LNCAP (cell line): ENCODE measurements at regions not wholly inside any gene's neighbourhood (a gene's known extent, or its start where the extent isn't known, plus 50 kb on each side); places are given as distances from the start of the nearest gene placed in this dataset.

Experiments
- CTCF ChIP-seq: fragments of 450-650 bp; IDR thresholded peaks from 2 replicates; pipeline ENCODE4 v1.5.1; 2017; ENCODE audit warnings: mild to moderate bottlenecking

- TF ChIP-seq CTCF = no peak
These were observed 88.1 kb downstream of the POSTN start for GRCh38 chr13:37510441-37510840.

GRCh38 chr13:37505531-37505930 is 93.0 kb downstream of the POSTN start:
- TF ChIP-seq CTCF = no peak

- TF ChIP-seq CTCF = no peak
These were observed 94.3 kb downstream of the POSTN start for GRCh38 chr13:37504251-37504650.

GRCh38 chr13:37503287-37503686 is 95.3 kb downstream of the POSTN start:
- no peak for TF ChIP-seq CTCF

GRCh38 chr13:37501187-37501586 is 97.4 kb downstream of the POSTN start:
- no peak for TF ChIP-seq CTCF

- no peak for TF ChIP-seq CTCF
These were observed 103.5 kb downstream of the POSTN start for GRCh38 chr13:37495046-37495445.

- TF ChIP-seq CTCF = no peak
These were observed 104.8 kb downstream of the POSTN start for GRCh38 chr13:37493775-37494174.

- TF ChIP-seq CTCF = no peak
These were observed 105.6 kb downstream of the POSTN start for GRCh38 chr13:37492741-37493514.
